IPS DF 4.7 (cell line): ENCODE measurements at regions not wholly inside any gene's neighbourhood (a gene's known extent, or its start where the extent isn't known, plus 50 kb on each side); places are given as distances from the start of the nearest gene placed in this dataset.
A peak's percentile ranks its signal among the peaks of the same experiment; 100 is the strongest.

Experiments used
- DNase-seq: peaks from one replicate; pipeline ENCODE4 v3.0.0-alpha.2; 2013; ENCODE audit warnings: low spot score; ENCODE audit errors: extremely low read depth

DNA sequence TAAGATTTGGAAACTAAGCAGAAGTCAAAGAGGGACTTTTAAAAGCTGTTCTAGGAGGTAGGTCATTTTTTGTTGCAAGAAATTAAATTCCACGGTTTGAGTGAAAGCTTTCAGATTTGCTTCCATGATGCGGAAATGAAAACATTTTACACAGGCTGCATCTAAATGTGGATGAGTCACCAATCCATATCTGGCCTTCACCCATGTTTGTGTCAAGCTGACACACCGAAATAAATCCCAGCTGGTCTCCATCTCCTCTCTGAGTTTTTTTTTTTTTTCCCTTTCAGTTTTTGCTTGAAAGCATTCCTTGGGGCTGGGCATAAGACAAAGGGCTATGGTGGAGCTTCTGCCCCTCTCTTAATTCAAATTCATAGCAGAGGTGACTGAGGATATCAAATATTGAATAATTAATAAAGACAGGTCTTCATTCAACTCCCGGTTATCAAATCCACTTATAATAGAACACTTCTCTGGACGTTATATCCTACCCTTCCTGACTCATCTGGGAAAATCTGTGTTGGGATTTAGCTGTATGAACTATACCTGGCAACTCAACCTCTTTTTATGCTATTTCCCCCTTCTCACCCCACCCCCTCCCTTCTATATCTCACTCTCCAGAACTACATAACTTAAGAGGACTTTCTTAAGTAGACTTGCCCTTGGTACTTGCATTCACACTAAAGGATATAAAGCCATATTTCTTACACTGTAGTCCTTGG, 558.3 kb upstream of the GCFC2 start:
- DNase-seq: no peak

- no peak for DNase-seq
These were observed 557.8 kb upstream of the GCFC2 start for GRCh38 chr2:76268484-76268883.

GRCh38 chr2:76257802-76258201, 547.1 kb upstream of the GCFC2 start:
- no peak for DNase-seq

DNA sequence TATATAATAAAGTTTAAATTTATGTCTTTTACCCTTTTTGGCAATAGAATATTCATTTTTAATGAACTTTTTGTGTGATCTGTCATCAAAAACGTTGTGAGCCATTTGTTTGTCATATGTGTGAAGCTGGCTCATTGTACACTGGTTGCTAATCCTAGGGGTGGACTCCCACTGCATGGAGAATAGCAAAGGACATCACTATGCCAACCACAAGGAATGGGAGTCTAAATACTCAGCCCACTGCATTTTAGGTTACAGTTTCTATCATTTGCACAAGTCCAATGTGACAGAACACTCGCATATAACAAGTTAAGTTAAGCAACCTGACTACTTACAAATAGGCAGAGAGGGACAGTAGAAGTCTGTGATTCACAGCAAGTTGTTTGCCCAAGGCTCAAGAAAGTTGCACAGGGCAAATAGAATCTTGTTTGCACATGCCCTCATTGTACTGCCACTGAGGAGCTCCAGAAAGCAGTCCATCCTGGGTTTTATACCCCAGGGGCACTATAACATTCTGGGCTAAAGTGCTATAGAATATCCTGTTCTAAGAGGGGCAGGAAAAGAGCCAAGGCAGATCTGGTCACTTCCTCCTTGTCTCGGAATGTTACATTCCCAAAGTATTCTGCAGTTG, 545.9 kb upstream of the GCFC2 start:
- DNase-seq: no peak

DNA sequence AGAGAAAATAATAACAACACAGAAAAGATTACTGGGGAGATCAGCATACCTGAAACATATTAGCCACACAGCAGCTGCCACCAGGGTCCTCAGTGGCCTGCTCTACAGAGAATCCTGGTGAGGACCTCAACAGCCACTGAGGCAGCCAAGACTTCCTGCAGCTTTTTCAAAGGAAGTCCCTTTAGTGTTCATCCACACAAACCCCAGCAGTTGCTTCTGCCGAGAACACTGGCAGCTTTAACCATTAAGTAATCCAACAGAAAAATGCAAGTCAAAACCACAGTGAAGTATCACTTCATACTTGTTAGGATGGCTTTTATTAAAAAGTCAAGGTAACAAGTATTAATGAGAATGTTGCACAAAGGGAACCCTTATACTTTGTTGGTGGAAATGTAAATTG, 542.0 kb upstream of the GCFC2 start:
- DNase-seq: no peak

GRCh38 chr2:76251342-76251741, 540.6 kb upstream of the GCFC2 start:
- no peak for DNase-seq

GRCh38 chr2:76247006-76247405, 536.3 kb upstream of the GCFC2 start:
- DNase-seq: no peak

- no peak for DNase-seq
These were observed 501.6 kb upstream of the GCFC2 start for GRCh38 chr2:76211991-76212985.

DNA sequence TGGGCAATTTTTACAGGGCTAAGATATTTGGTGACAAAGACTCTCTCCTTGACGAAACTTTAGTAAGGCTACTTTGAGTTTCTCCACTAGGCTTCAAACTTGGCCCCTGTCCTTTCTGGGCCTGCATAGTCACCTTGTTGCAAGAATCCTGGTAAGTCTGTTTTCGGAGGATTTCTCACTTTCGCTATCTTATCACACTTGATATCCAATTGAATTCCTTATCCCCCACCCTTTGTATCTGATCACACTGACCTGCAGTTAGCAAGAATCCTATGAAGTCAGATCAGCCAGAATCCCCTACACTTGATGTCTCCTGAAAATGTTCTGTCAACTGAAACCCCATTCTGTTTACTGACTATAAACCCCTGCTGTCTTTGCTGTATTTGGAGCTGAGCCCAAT, 499.8 kb upstream of the GCFC2 start:
- DNase-seq: no peak

GRCh38 chr2:76204048-76204447, 493.3 kb upstream of the GCFC2 start:
- DNase-seq: no peak

GRCh38 chr2:76202866-76203265, 492.2 kb upstream of the GCFC2 start:
- DNase-seq: no peak

DNA sequence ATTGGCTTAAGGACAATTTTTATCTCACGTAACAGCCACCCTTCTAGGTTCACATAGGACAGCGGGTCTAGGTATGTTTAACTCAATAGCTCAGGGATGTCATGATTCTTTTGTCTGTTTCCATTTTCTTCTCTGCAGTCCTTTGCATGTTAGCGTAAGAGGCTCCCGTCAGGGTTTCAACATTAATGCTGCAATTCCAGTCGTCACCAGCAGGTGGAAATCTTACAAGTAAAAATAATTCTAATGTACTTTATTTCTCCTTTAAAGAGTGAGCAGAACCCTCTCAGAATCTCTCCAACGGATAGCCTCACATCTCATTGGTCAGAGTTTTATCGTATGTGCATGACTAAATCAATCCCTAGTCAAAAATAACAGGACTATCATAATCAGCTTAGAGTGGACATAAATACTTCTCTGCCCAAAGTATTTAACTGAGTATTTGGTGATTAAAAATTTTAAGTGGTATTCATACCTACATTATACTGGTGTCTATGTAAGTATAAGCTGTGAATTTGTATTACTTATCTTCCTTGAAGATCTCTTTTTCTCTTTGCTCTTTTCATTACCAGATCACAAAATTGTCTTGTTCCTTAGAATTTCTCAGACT, 487.2 kb upstream of the GCFC2 start:
- DNase-seq: peak; percentile 71

DNA sequence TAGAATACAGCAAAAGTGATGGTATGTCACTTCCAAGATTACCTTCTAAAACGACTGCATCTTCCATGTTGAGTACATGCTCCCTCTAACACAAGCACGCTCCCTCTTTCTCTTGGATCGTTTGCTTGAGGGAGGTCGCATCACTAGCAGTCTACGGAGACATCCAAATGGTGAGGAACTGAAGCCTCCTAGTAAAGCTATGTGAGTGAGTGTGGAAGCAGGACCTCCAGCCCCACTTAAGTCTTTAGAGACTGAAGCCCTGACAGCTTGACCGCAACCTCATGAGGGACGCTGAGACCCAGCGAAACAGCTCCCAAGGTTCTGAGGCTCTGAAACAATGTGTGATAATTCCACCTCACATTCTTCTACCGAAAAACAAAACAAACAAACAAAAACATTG, 486.7 kb upstream of the GCFC2 start:
- DNase-seq: no peak

- DNase-seq: no peak
These were observed 483.5 kb upstream of the GCFC2 start for GRCh38 chr2:76194031-76194775.

GRCh38 chr2:76193089-76193488, 482.4 kb upstream of the GCFC2 start:
- DNase-seq: no peak

- no peak for DNase-seq
These were observed 477.8 kb upstream of the GCFC2 start for GRCh38 chr2:76188334-76189008.

GRCh38 chr2:76187415-76187814, 476.7 kb upstream of the GCFC2 start:
- DNase-seq: no peak

GRCh38 chr2:76180676-76181075, 470.0 kb upstream of the GCFC2 start:
- DNase-seq: no peak

- no peak for DNase-seq
These were observed 467.9 kb upstream of the GCFC2 start for GRCh38 chr2:76178610-76179009.

DNA sequence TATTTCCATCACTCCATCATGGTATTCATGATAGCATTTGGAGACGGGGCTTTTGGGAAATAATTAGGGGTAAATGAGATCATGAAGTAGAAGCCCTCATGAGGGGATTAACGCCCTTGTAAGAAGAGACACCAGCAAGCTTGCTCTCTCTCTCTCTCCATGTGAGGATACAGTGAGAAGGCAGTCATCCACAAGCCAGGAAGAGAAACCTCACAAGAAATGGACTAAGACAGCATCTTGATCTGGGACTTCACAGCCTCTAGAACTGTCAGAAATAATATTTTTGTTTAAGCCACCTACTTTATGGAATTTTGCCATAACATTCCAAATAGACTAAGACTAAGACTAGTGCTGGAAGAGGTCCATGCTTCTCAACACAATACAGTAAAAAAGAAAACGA, 464.6 kb upstream of the GCFC2 start:
- no peak for DNase-seq
